ENCODE measurements at regions not wholly inside any gene's neighbourhood (a gene's known extent, or its start where the extent isn't known, plus 50 kb on each side); places are given as distances from the start of the nearest gene placed in this dataset.
A peak's percentile ranks its signal among the peaks of the same experiment; 100 is the strongest.

GRCh38 chr13:74289861-74290773 is 155.9 kb upstream of the KLF12 start:
- TF ChIP-seq CHD1 (IDR thresholded peaks at IDR 0.05; ENCODE audit: low read depth, low read length), result no peak
- TF ChIP-seq SIN3A (conservative IDR thresholded peaks at IDR 0.05 in 1 of 2, IDR thresholded peaks at IDR 0.05 in 1 of 2; ENCODE audit: low read depth in 1 of 2, low read length in 2 of 2), result no peak
- peak; percentile 91 for TF ChIP-seq SP1 (IDR thresholded peaks at IDR 0.05; ENCODE audit: low read depth, low read length)
- no peak for TF ChIP-seq EGR1 (IDR thresholded peaks at IDR 0.05; ENCODE audit: borderline replicate concordance, low read depth, low read length)
- TF ChIP-seq USF2 (IDR thresholded peaks at IDR 0.05; ENCODE audit: low read length), result no peak
- TF ChIP-seq TAF1 (IDR thresholded peaks at IDR 0.05; ENCODE audit: low read depth, low read length), result no peak
- no peak for TF ChIP-seq ZNF274 (IDR thresholded peaks at IDR 0.05; ENCODE audit: borderline replicate concordance, extremely low read depth, low read length)
- no peak for TF ChIP-seq CTCF (IDR thresholded peaks at IDR 0.05; ENCODE audit: control extremely low read depth in 1 of 3, insufficient read depth in 1 of 3, low read depth in 1 of 3, low read length in 3 of 3)
